CD4-positive, alpha-beta memory T cell (primary cell): ENCODE measurements at regions not wholly inside any gene's neighbourhood (a gene's known extent, or its start where the extent isn't known, plus 50 kb on each side); places are given as distances from the start of the nearest gene placed in this dataset.

Experiments
- CTCF ChIA-PET: fragments of 350-600 bp; sonication (Branson Sonifier 250); formaldehyde crosslinking; loops from one replicate; lab custom pipeline; 2021; ENCODE audit warnings: inconsistent platforms; ENCODE audit not compliant: partially characterized antibody; lab: Charles Lee
- POLR2A ChIA-PET: fragments of 350-600 bp; sonication (Branson Sonifier 250); formaldehyde crosslinking; loops from one replicate; lab custom pipeline; 2021; ENCODE audit not compliant: partially characterized antibody; lab: Charles Lee
- DNase-seq, 5 donors: peaks; one replicate each; pipeline versions ENCODE4 v3.0.0 to v3.0.0-alpha.2; 2020 to 2022; ENCODE audit warnings: mixed read lengths in 1 of 5
- H3K27ac ChIP-seq: one replicate; pipeline ENCODE4 v1.7.0; 2013; ENCODE audit warnings: low read depth, low read length
- H3K27me3 ChIP-seq: 2 replicates; pipeline ENCODE4 v1.7.0; 2013; ENCODE audit warnings: mild to moderate bottlenecking, low read length, moderate library complexity; ENCODE audit not compliant: insufficient read depth
- H3K36me3 ChIP-seq: 2 replicates; pipeline ENCODE4 v1.7.0; 2013; ENCODE audit warnings: mild to moderate bottlenecking, low read length, moderate library complexity; ENCODE audit not compliant: insufficient read depth
- H3K4me1 ChIP-seq: 2 replicates; pipeline ENCODE4 v1.7.0; 2013; ENCODE audit warnings: mild to moderate bottlenecking, low read length, moderate library complexity; ENCODE audit not compliant: insufficient read depth
- H3K4me3 ChIP-seq, 2 donors: one replicate each; pipeline ENCODE4 v1.7.0; 2013; ENCODE audit warnings: low read length in 2 of 2, mild to moderate bottlenecking in 1 of 2
- H3K9me3 ChIP-seq, 2 donors: one replicate each; pipeline ENCODE4 v1.7.0; 2013; ENCODE audit warnings: low read length in 2 of 2, control low read depth in 1 of 2; ENCODE audit not compliant: control insufficient read depth in 1 of 2
- H3K27ac Mint-ChIP-seq, 7 donors: one replicate each; pipeline ENCODE4 v1.8.0; 2020 to 2021; ENCODE audit warnings: mixed read lengths in 7 of 7, mild to moderate bottlenecking in 6 of 7, inconsistent platforms in 3 of 7, moderate library complexity in 3 of 7
- H3K27me3 Mint-ChIP-seq, 2 donors: one replicate each; pipeline ENCODE4 v1.8.0; 2020 to 2021; ENCODE audit warnings: mixed read lengths in 2 of 2
- H3K36me3 Mint-ChIP-seq, 2 donors: one replicate each; pipeline ENCODE4 v1.8.0; 2020 to 2021; ENCODE audit warnings: mixed read lengths in 2 of 2, inconsistent platforms in 1 of 2, mild to moderate bottlenecking in 1 of 2
- H3K4me1 Mint-ChIP-seq, 4 donors: one replicate each; pipeline ENCODE4 v1.8.0; 2020 to 2021; ENCODE audit warnings: mixed read lengths in 4 of 4, mild to moderate bottlenecking in 1 of 4
- H3K4me3 Mint-ChIP-seq, 8 donors: one replicate each; pipeline ENCODE4 v1.8.0; 2020 to 2021; ENCODE audit warnings: mixed read lengths in 8 of 8, mild to moderate bottlenecking in 7 of 8, moderate library complexity in 6 of 8, inconsistent platforms in 3 of 8
- H3K9me3 Mint-ChIP-seq, 8 donors: one replicate each; pipeline ENCODE4 v1.8.0; 2020 to 2021; ENCODE audit warnings: mixed read lengths in 8 of 8, mild to moderate bottlenecking in 5 of 8, inconsistent platforms in 3 of 8, moderate library complexity in 1 of 8
- intact Hi-C: fragments of 100-400 bp; cut with micrococcal nuclease; formaldehyde crosslinking; loops from one replicate; pipeline ENCODE4 v1.15.1; 2023

GRCh38 chr15:60095711-60096110 is 91.6 kb downstream of the FOXB1 start:
- Mint-ChIP-seq H3K4me1 (no peaks in the 10 kb centered on the region), H3K27me3 (peaks cover 2 to 4% of the 10 kb centered on the region in 2 donors), H3K36me3 (no peaks in the 10 kb centered on the region), H3K9me3 (peaks cover 0 to 6% (median 0%) of the 10 kb centered on the region in 8 donors), H3K4me3 (no peak overlapping the region), H3K27ac (no peak overlapping the region)
- Histone ChIP-seq H3K4me3 (no peak overlapping the region), H3K9me3 (no peaks in the 10 kb centered on the region), H3K36me3 (no peaks in the 10 kb centered on the region), H3K27ac (no peak overlapping the region), H3K27me3 (no peaks in the 10 kb centered on the region), H3K4me1 (no peaks in the 10 kb centered on the region)
- intact Hi-C loops: no loop called here
- ChIA-PET POLR2A (no interaction called here), CTCF (no interaction called here)
- no peak for DNase-seq

- H3K27ac Mint-ChIP-seq: no peak overlapping the region
- H3K4me1 Mint-ChIP-seq: no peaks in the 10 kb centered on the region
- H3K4me3 ChIP-seq: no peak overlapping the region
- no peak for DNase-seq
- H3K9me3 Mint-ChIP-seq: peaks cover 0 to 6% (median 0%) of the 10 kb centered on the region in 8 donors
- POLR2A ChIA-PET: no interaction called here
- H3K4me3 Mint-ChIP-seq: no peak overlapping the region
- H3K27ac ChIP-seq: no peak overlapping the region
- H3K27me3 Mint-ChIP-seq: peaks cover 0 to 3% of the 10 kb centered on the region in 2 donors
- no peaks in the 10 kb centered on the region for H3K9me3 ChIP-seq
- H3K36me3 Mint-ChIP-seq: no peaks in the 10 kb centered on the region
- no peaks in the 10 kb centered on the region for H3K27me3 ChIP-seq
- intact Hi-C loops: no loop called here
- no peaks in the 10 kb centered on the region for H3K36me3 ChIP-seq
- CTCF ChIA-PET: no interaction called here
- no peaks in the 10 kb centered on the region for H3K4me1 ChIP-seq
Observed at GRCh38 chr15:60096157-60096556, 92.0 kb downstream of the FOXB1 start.

DNA sequence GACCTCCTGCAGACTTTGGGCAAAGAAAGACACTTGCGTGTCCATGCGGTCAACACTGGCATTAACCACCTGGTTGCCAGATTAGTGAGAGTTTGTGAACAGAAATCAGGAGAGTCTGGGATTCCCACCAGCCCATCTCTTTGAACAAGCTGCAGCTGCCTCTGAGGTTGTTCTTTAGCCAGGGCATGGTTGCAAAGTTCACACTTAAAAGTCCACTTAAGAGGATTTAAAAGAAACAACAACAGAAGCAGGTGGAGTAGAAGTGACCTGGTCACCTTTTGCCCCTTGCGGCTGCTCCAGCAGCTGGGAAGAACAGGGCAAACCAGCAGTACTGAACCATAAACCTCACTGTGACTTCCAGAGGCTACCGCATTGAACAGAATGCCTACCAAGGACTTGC is 97.3 kb downstream of the FOXB1 start:
- DNase-seq: no peak
- no peak overlapping the region for H3K27ac ChIP-seq
- Mint-ChIP-seq H3K9me3 (peaks cover 0 to 8% (median 4%) of the 10 kb centered on the region in 8 donors), H3K36me3 (no peaks in the 10 kb centered on the region), H3K4me1 (no peaks in the 10 kb centered on the region), H3K27me3 (peaks cover 11 to 12% of the 10 kb centered on the region in 2 donors), H3K27ac (no peak overlapping the region), H3K4me3 (no peak overlapping the region)
- H3K36me3 ChIP-seq: no peaks in the 10 kb centered on the region
- H3K4me3 ChIP-seq: no peak overlapping the region
- no peaks in the 10 kb centered on the region for H3K4me1 ChIP-seq
- no peaks in the 10 kb centered on the region for H3K9me3 ChIP-seq
- intact Hi-C loops: no loop called here
- POLR2A ChIA-PET: no interaction called here
- CTCF ChIA-PET: no interaction called here
- H3K27me3 ChIP-seq: no peaks in the 10 kb centered on the region

DNA sequence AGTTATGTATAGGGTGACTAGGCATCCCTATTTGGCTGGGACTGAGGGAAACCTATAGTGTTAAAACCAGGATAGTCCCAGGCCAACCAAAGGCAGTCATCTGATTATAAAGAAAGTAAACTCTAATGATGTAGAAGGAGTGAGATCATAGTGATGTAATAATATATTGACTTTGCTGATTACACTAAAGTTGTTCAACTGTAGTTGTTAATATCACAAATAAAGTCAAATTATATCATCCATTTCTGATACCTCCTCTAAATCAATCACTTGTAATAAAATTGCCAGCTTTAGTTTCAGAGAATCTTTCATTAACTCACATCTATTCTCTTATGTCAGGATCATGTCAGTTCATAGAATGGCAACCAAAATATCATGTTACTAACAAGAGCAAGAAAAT is 98.6 kb downstream of the FOXB1 start:
- H3K4me3 ChIP-seq: no peak overlapping the region
- ChIA-PET CTCF (no interaction called here), POLR2A (no interaction called here)
- no peak for DNase-seq
- no peak overlapping the region for H3K27ac Mint-ChIP-seq
- no peaks in the 10 kb centered on the region for H3K4me1 ChIP-seq
- H3K9me3 ChIP-seq: no peaks in the 10 kb centered on the region
- intact Hi-C loops: no loop called here
- H3K36me3 ChIP-seq: no peaks in the 10 kb centered on the region
- H3K4me1 Mint-ChIP-seq: no peaks in the 10 kb centered on the region
- H3K27me3 ChIP-seq: no peaks in the 10 kb centered on the region
- H3K4me3 Mint-ChIP-seq: no peak overlapping the region
- H3K9me3 Mint-ChIP-seq: peaks cover 0 to 6% (median 3%) of the 10 kb centered on the region in 8 donors
- no peaks in the 10 kb centered on the region for H3K36me3 Mint-ChIP-seq
- H3K27ac ChIP-seq: no peak overlapping the region
- peaks cover 12 to 18% of the 10 kb centered on the region in 2 donors for H3K27me3 Mint-ChIP-seq

- POLR2A ChIA-PET: no interaction called here
- Histone ChIP-seq H3K4me1 (no peaks in the 10 kb centered on the region), H3K4me3 (no peak overlapping the region), H3K27ac (no peak overlapping the region), H3K27me3 (no peaks in the 10 kb centered on the region), H3K36me3 (no peaks in the 10 kb centered on the region), H3K9me3 (no peaks in the 10 kb centered on the region)
- Mint-ChIP-seq H3K36me3 (no peaks in the 10 kb centered on the region), H3K4me3 (no peak overlapping the region), H3K9me3 (peaks cover 0 to 4% (median 0%) of the 10 kb centered on the region in 8 donors), H3K27me3 (peaks cover 9 to 14% of the 10 kb centered on the region in 2 donors), H3K27ac (no peak overlapping the region), H3K4me1 (peaks cover 0 to 4% (median 0%) of the 10 kb centered on the region in 4 donors)
- no peak for DNase-seq
- intact Hi-C loops: no loop called here
- CTCF ChIA-PET: no interaction called here
Observed at GRCh38 chr15:60110909-60111308, 106.8 kb downstream of the FOXB1 start.

- intact Hi-C loops: no loop called here
- H3K4me3 Mint-ChIP-seq: no peak overlapping the region
- no peaks in the 10 kb centered on the region for H3K9me3 Mint-ChIP-seq
- Histone ChIP-seq H3K27ac (no peak overlapping the region), H3K36me3 (no peaks in the 10 kb centered on the region), H3K9me3 (no peaks in the 10 kb centered on the region), H3K27me3 (no peaks in the 10 kb centered on the region), H3K4me3 (no peak overlapping the region), H3K4me1 (no peaks in the 10 kb centered on the region)
- H3K27me3 Mint-ChIP-seq: peaks cover 3 to 7% of the 10 kb centered on the region in 2 donors
- no peak for DNase-seq
- CTCF ChIA-PET: interaction anchor here (2.0 kb wide), 1 partner anchor 11 kb away, joined by 13 read pairs; no protein-coding TSS in a partner anchor
- no peaks in the 10 kb centered on the region for H3K36me3 Mint-ChIP-seq
- H3K27ac Mint-ChIP-seq: no peak overlapping the region
- peaks cover 0 to 8% (median 3%) of the 10 kb centered on the region in 4 donors for H3K4me1 Mint-ChIP-seq
- POLR2A ChIA-PET: no interaction called here
Observed at GRCh38 chr15:60115579-60116380, 111.7 kb downstream of the FOXB1 start.

DNA sequence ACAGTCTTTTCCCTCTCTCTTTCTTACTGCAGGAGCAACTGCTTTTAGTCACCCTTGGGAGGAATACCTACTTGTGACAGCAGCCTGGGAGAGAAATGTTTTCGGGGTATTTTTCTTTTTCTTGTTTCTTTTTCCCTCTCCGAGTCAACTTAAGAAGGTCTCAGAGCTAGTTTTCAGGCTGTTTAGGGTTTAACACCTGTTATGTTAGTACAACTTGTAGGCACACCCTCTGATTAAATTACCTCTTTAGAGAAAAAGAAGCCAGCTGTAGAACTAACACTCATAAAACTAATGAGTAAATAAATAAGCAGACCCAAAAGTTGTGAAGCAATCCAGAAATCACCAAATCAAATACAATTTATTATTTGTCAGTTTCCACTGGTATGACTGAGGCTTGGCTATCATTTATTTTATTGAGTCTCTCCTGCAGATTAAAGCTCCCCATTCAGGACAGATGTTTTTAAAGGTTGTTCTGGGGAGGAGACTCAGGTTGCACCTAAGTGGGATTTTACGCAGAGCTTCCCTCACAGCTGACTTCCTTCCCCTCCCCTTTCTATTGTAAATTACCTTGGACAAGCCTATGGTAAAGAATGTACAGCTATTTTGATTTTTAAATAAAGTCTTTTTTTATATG is 112.5 kb downstream of the FOXB1 start:
- H3K4me1 Mint-ChIP-seq: peaks cover 0 to 8% (median 3%) of the 10 kb centered on the region in 4 donors
- H3K4me3 ChIP-seq: no peak overlapping the region
- DNase-seq: no peak
- H3K27ac ChIP-seq: no peak overlapping the region
- H3K36me3 ChIP-seq: no peaks in the 10 kb centered on the region
- no peaks in the 10 kb centered on the region for H3K27me3 ChIP-seq
- no peak overlapping the region for H3K4me3 Mint-ChIP-seq
- POLR2A ChIA-PET: interaction anchor here (1.0 kb wide), 1 partner anchor 11 kb away, joined by 3 read pairs; no protein-coding TSS in a partner anchor
- intact Hi-C loops: no loop called here
- no peaks in the 10 kb centered on the region for H3K9me3 ChIP-seq
- H3K36me3 Mint-ChIP-seq: no peaks in the 10 kb centered on the region
- no peaks in the 10 kb centered on the region for H3K9me3 Mint-ChIP-seq
- H3K27ac Mint-ChIP-seq: no peak overlapping the region
- H3K4me1 ChIP-seq: no peaks in the 10 kb centered on the region
- H3K27me3 Mint-ChIP-seq: peaks cover 3 to 7% of the 10 kb centered on the region in 2 donors
- CTCF ChIA-PET: interaction anchor here (2.0 kb wide), 1 partner anchor 10 kb away, joined by 13 read pairs; no protein-coding TSS in a partner anchor
